ENCODE measurements at regions not wholly inside any gene's neighbourhood (a gene's known extent, or its start where the extent isn't known, plus 50 kb on each side); places are given as distances from the start of the nearest gene placed in this dataset.

- Histone ChIP-seq H3K9me3 (ENCODE audit: control insufficient read depth in 2 of 2, low read length in 2 of 2) (no peaks in the 10 kb centered on the region), H3K27me3 (ENCODE audit: control insufficient read depth, insufficient read depth, low read length) (no peaks in the 10 kb centered on the region), H3K4me1 (ENCODE audit: control insufficient read depth, insufficient read depth, low read length, poor library complexity, severe bottlenecking) (no peaks in the 10 kb centered on the region), H3K36me3 (ENCODE audit: control insufficient read depth, insufficient read depth, low read length) (no peaks in the 10 kb centered on the region), H3K27ac (ENCODE audit: insufficient read depth, low read length, poor library complexity, severe bottlenecking) (no peak overlapping the region), H3K4me3 (ENCODE audit: low read depth, low read length) (no peak overlapping the region)
- Mint-ChIP-seq H3K9me3 (no peaks in the 10 kb centered on the region), H3K36me3 (no peaks in the 10 kb centered on the region), H3K27me3 (peaks cover 15% of the 10 kb centered on the region), H3K4me1 (no peaks in the 10 kb centered on the region), H3K27ac (no peak overlapping the region), H3K4me3 (no peak overlapping the region)
- ATAC-seq (ENCODE audit: low read depth in 2 of 2) (no peak), DNase-seq (no peak)
Measured at GRCh38 chr20:50435397-50436051, 74.7 kb upstream of the PTPN1 start.

- Histone ChIP-seq H3K9me3 (ENCODE audit: control insufficient read depth in 2 of 2, low read length in 2 of 2) (no peaks in the 10 kb centered on the region), H3K4me1 (ENCODE audit: control insufficient read depth, insufficient read depth, low read length, poor library complexity, severe bottlenecking) (no peaks in the 10 kb centered on the region)
- no peak for ATAC-seq (ENCODE audit: low read depth in 2 of 2)
Measured at GRCh38 chr20:50436052-50436656, 74.0 kb upstream of the PTPN1 start.

DNA sequence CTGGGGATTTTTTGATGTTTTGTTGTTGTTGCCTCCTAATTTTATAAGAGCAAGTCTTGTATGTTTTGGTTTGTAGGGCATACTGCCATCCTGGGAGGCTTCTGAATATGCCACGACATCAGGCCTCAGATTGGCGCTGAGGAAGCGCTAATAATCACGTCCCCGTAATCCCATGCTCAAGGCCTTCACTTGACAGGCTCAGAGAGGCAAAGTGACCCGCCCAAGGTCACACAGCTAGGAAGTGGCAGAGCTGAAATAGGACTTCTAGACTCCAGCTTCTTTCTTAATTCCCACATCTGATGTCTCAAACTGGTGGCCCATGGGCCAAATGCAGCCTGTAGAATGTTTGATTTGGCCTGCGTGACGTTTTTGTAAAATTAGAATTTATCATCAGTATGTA is 73.5 kb upstream of the PTPN1 start:
- ATAC-seq (ENCODE audit: low read depth in 2 of 2) = no peak
- no peak overlapping the region for H3K27ac Mint-ChIP-seq
- no peaks in the 10 kb centered on the region for H3K9me3 Mint-ChIP-seq
- no peaks in the 10 kb centered on the region for H3K4me1 Mint-ChIP-seq
- Histone ChIP-seq H3K27ac (ENCODE audit: insufficient read depth, low read length, poor library complexity, severe bottlenecking) (no peak overlapping the region), H3K9me3 (ENCODE audit: control insufficient read depth in 2 of 2, low read length in 2 of 2) (no peaks in the 10 kb centered on the region), H3K4me3 (ENCODE audit: low read depth, low read length) (no peak overlapping the region), H3K27me3 (ENCODE audit: control insufficient read depth, insufficient read depth, low read length) (no peaks in the 10 kb centered on the region), H3K36me3 (ENCODE audit: control insufficient read depth, insufficient read depth, low read length) (no peaks in the 10 kb centered on the region), H3K4me1 (ENCODE audit: control insufficient read depth, insufficient read depth, low read length, poor library complexity, severe bottlenecking) (no peaks in the 10 kb centered on the region)
- no peaks in the 10 kb centered on the region for H3K36me3 Mint-ChIP-seq
- DNase-seq = no peak
- peaks cover 11% of the 10 kb centered on the region for H3K27me3 Mint-ChIP-seq
- no peak overlapping the region for H3K4me3 Mint-ChIP-seq

More at GRCh38 chr20:50436052-50436656, 74.0 kb upstream of the PTPN1 start:
- Mint-ChIP-seq H3K36me3 (no peaks in the 10 kb centered on the region), H3K27ac (peak overlapping the region in 1 of 3 donors; percentile 6), H3K4me1 (no peaks in the 10 kb centered on the region), H3K27me3 (peaks cover 15% of the 10 kb centered on the region), H3K4me3 (no peak overlapping the region), H3K9me3 (no peaks in the 10 kb centered on the region)
- DNase-seq = no peak
- Histone ChIP-seq H3K4me3 (ENCODE audit: low read depth, low read length) (no peak overlapping the region), H3K27me3 (ENCODE audit: control insufficient read depth, insufficient read depth, low read length) (no peaks in the 10 kb centered on the region), H3K36me3 (ENCODE audit: control insufficient read depth, insufficient read depth, low read length) (no peaks in the 10 kb centered on the region), H3K27ac (ENCODE audit: insufficient read depth, low read length, poor library complexity, severe bottlenecking) (no peak overlapping the region)

DNA sequence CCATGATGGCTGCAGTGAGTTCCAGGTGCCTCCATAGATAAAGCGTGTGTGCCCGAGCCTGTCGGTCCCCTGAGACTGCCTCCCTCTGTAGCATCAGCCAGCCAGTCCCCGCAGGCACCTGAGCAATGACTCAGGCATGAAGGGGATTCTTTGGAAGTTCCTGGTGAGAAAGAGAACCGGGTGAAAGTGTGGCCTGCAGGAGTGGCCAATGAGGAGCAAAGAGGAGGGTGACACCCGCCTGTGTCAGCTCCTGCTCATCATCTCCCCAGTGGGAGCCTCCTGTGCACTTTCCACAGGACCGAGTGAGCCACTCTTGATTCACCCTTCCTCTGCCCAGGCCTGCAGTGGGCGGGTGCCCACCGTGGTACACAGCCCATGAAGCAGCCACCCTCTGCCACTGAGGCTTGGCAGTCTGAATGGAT is 71.2 kb upstream of the PTPN1 start:
- no peaks in the 10 kb centered on the region for H3K9me3 Mint-ChIP-seq
- Histone ChIP-seq H3K9me3 (ENCODE audit: control insufficient read depth in 2 of 2, low read length in 2 of 2) (no peaks in the 10 kb centered on the region), H3K27me3 (ENCODE audit: control insufficient read depth, insufficient read depth, low read length) (no peaks in the 10 kb centered on the region), H3K27ac (ENCODE audit: insufficient read depth, low read length, poor library complexity, severe bottlenecking) (no peak overlapping the region), H3K36me3 (ENCODE audit: control insufficient read depth, insufficient read depth, low read length) (no peaks in the 10 kb centered on the region), H3K4me3 (ENCODE audit: low read depth, low read length) (no peak overlapping the region), H3K4me1 (ENCODE audit: control insufficient read depth, insufficient read depth, low read length, poor library complexity, severe bottlenecking) (no peaks in the 10 kb centered on the region)
- H3K27ac Mint-ChIP-seq = no peak overlapping the region
- ATAC-seq (ENCODE audit: low read depth in 2 of 2) (peak in 1 of 2 donors; percentile 17), DNase-seq (no peak)
- peaks cover 9% of the 10 kb centered on the region for H3K27me3 Mint-ChIP-seq
- no peaks in the 10 kb centered on the region for H3K4me1 Mint-ChIP-seq
- H3K4me3 Mint-ChIP-seq = no peak overlapping the region
- H3K36me3 Mint-ChIP-seq = no peaks in the 10 kb centered on the region

GRCh38 chr20:50439539-50440453 is 70.4 kb upstream of the PTPN1 start:
- Histone ChIP-seq H3K27ac (ENCODE audit: insufficient read depth, low read length, poor library complexity, severe bottlenecking) (no peak overlapping the region), H3K36me3 (ENCODE audit: control insufficient read depth, insufficient read depth, low read length) (no peaks in the 10 kb centered on the region), H3K27me3 (ENCODE audit: control insufficient read depth, insufficient read depth, low read length) (no peaks in the 10 kb centered on the region), H3K9me3 (ENCODE audit: control insufficient read depth in 2 of 2, low read length in 2 of 2) (no peaks in the 10 kb centered on the region), H3K4me3 (ENCODE audit: low read depth, low read length) (no peak overlapping the region), H3K4me1 (ENCODE audit: control insufficient read depth, insufficient read depth, low read length, poor library complexity, severe bottlenecking) (no peaks in the 10 kb centered on the region)
- no peaks in the 10 kb centered on the region for H3K4me1 Mint-ChIP-seq
- no peaks in the 10 kb centered on the region for H3K36me3 Mint-ChIP-seq
- no peak for ATAC-seq (ENCODE audit: low read depth in 2 of 2)
- H3K27ac Mint-ChIP-seq = no peak overlapping the region
- H3K4me3 Mint-ChIP-seq = no peak overlapping the region
- H3K9me3 Mint-ChIP-seq = no peaks in the 10 kb centered on the region
- no peak for DNase-seq
- peaks cover 9% of the 10 kb centered on the region for H3K27me3 Mint-ChIP-seq

- H3K27ac Mint-ChIP-seq = no peak overlapping the region
- H3K4me1 ChIP-seq (ENCODE audit: control insufficient read depth, insufficient read depth, low read length, poor library complexity, severe bottlenecking) = no peaks in the 10 kb centered on the region
- ATAC-seq (ENCODE audit: low read depth in 2 of 2) (no peak), DNase-seq (no peak)
- H3K4me3 Mint-ChIP-seq = no peak overlapping the region
- H3K36me3 ChIP-seq (ENCODE audit: control insufficient read depth, insufficient read depth, low read length) = no peaks in the 10 kb centered on the region
- H3K4me3 ChIP-seq (ENCODE audit: low read depth, low read length) = no peak overlapping the region
- no peaks in the 10 kb centered on the region for H3K27me3 ChIP-seq (ENCODE audit: control insufficient read depth, insufficient read depth, low read length)
- H3K27ac ChIP-seq (ENCODE audit: insufficient read depth, low read length, poor library complexity, severe bottlenecking) = no peak overlapping the region
- peaks cover 16% of the 10 kb centered on the region for H3K27me3 Mint-ChIP-seq
- H3K36me3 Mint-ChIP-seq = no peaks in the 10 kb centered on the region
- no peaks in the 10 kb centered on the region for H3K4me1 Mint-ChIP-seq
- peaks cover 0 to 1% (median 0%) of the 10 kb centered on the region in 7 donors for H3K9me3 Mint-ChIP-seq
- no peaks in the 10 kb centered on the region for H3K9me3 ChIP-seq (ENCODE audit: control insufficient read depth in 2 of 2, low read length in 2 of 2)
Measured at GRCh38 chr20:50442512-50442911, 67.7 kb upstream of the PTPN1 start.

GRCh38 chr20:50445354-50446151 is 64.6 kb upstream of the PTPN1 start:
- Mint-ChIP-seq H3K9me3 (peaks cover 0 to 2% (median 0%) of the 10 kb centered on the region in 7 donors), H3K4me1 (no peaks in the 10 kb centered on the region), H3K4me3 (no peak overlapping the region), H3K36me3 (no peaks in the 10 kb centered on the region), H3K27me3 (peaks cover 18% of the 10 kb centered on the region), H3K27ac (no peak overlapping the region)
- no peak overlapping the region for H3K27ac ChIP-seq (ENCODE audit: insufficient read depth, low read length, poor library complexity, severe bottlenecking)
- DNase-seq (no peak), ATAC-seq (ENCODE audit: low read depth in 2 of 2) (no peak)
- H3K36me3 ChIP-seq (ENCODE audit: control insufficient read depth, insufficient read depth, low read length) = no peaks in the 10 kb centered on the region
- no peaks in the 10 kb centered on the region for H3K4me1 ChIP-seq (ENCODE audit: control insufficient read depth, insufficient read depth, low read length, poor library complexity, severe bottlenecking)
- H3K9me3 ChIP-seq (ENCODE audit: control insufficient read depth in 2 of 2, low read length in 2 of 2) = no peaks in the 10 kb centered on the region
- H3K4me3 ChIP-seq (ENCODE audit: low read depth, low read length) = no peak overlapping the region
- H3K27me3 ChIP-seq (ENCODE audit: control insufficient read depth, insufficient read depth, low read length) = no peaks in the 10 kb centered on the region

Measured in CD4-positive, CD25-positive, alpha-beta regulatory T cell (primary cell).